Right lobe of liver (tissue), 6 donors: ENCODE measurements at regions not wholly inside any gene's neighbourhood (a gene's known extent, or its start where the extent isn't known, plus 50 kb on each side); places are given as distances from the start of the nearest gene placed in this dataset.

ENCODE experiments used
- ATAC-seq, 4 donors: fragments of 200-7000 bp; cut with Tn5 transposase; one replicate each; pipeline ENCODE4 v1.9.1; 2020; ENCODE audit warnings: mild to moderate bottlenecking in 4 of 4, moderate library complexity in 4 of 4
- DNase-seq, 3 donors: peaks; one replicate each; pipeline ENCODE4 v3.0.0-alpha.2; 2020
- H3K27ac ChIP-seq, 3 donors: fragments of 200-600 bp; one replicate each; pipeline ENCODE4 v1.8.0; 2022
- H3K27me3 ChIP-seq, 2 donors: fragments of 200-600 bp; one replicate each; pipeline ENCODE4 v1.8.0; 2022
- H3K36me3 ChIP-seq, 4 donors: fragments of 200-600 bp; sonication (generic) in 1 of 4; one replicate each; pipeline versions ENCODE4 v1.5.1 to v1.8.0; 2017 to 2022; ENCODE audit warnings: control low read depth in 1 of 4
- H3K4me1 ChIP-seq, 4 donors: fragments of 200-600 bp; sonication (generic) in 1 of 4; one replicate each; pipeline versions ENCODE4 v1.5.1 to v1.8.0; 2017 to 2022; ENCODE audit warnings: control low read depth in 1 of 4
- H3K4me3 ChIP-seq, 3 donors: fragments of 200-600 bp; one replicate each; pipeline ENCODE4 v1.8.0; 2022
- H3K9me3 ChIP-seq, 4 donors: fragments of 200-600 bp; sonication (generic) in 1 of 4; one replicate each; pipeline versions ENCODE4 v1.5.1 to v1.8.0; 2017 to 2022; ENCODE audit warnings: control low read depth in 1 of 4
- POLR2A ChIP-seq: fragments of 450-650 bp; IDR thresholded peaks from one replicate; pipeline ENCODE4 v1.6.1; 2017; ENCODE audit warnings: antibody characterized with exemption, mild to moderate bottlenecking
- WGBS: methylation state at CpG from one replicate; pipeline ENCODE4 v1.1.6; 2018; ENCODE audit warnings: low coverage, low lambda C conversion rate; ENCODE audit not compliant: insufficient coverage; ENCODE audit errors: missing lambda C conversion rate; 5-methylcytosine and 5-hydroxymethylcytosine counted together
- intact Hi-C, 2 donors: fragments of 100-400 bp; cut with DNase I; formaldehyde crosslinking; loops; one replicate each; pipeline versions ENCODE4 v1.11.2 to v1.14.1; 2022
- TF ChIP-seq, protein P1 (sequence below), 4 donors: fragments of 200-600 bp in 3 of 4; fragments of 450-650 bp in 1 of 4; IDR thresholded peaks; one replicate each; pipeline versions ENCODE4 v1.5.1 to v1.8.0; 2016 to 2022; ENCODE audit warnings: antibody characterized with exemption in 4 of 4, mild to moderate bottlenecking in 2 of 4
- donor health status: DM: no; HTN: yes; CAD: no.
- donor health status: DM: no; HTN: no; CAD: no.
- donor health status: DM: no; HTN: no; CAD: no.
- donor health status: DM: no; HTN: yes; CAD: no.
- donor health status: DM: no; HTN: yes; CAD: no.

DNA sequence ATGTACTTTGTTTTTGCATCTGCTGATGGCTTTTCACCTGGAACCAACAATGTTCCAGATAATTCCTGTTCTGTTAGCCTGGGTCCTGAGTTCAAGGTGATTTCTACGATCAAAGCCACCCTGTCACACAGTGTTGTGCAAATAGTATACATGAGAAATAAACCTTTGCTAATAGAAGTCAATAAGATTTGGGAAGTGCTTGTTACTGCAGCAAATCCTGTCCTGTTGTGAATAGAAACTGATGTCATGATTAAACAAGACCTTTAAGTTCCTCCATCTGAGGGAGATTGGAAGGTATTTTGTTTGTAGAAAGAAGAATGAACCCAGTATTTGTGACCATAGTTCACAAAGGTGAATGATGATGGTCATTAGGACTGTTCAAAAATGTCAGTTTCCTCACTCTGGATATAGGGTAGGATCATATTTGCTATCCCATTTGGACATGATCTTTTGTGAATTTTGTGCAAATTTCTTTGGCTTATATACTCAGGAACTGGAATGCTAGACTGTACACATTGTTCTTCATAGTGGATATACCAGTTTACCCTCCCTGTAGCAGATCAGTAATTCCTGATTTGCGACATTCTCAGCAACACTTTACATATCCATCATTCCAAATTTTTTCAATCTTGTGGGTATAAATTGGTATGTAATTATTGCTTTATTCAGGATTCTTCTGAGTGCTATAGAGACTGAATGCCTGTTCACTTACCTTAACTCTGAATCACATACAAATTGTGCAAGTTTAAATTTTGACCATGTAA, 428.5 kb downstream of the METTL15 start:
- ATAC-seq, result no peak
- Histone ChIP-seq H3K4me3 (no peak overlapping the region), H3K36me3 (no peaks in the 10 kb centered on the region), H3K4me1 (no peaks in the 10 kb centered on the region), H3K27me3 (no peaks in the 10 kb centered on the region), H3K9me3 (no peaks in the 10 kb centered on the region), H3K27ac (no peak overlapping the region)
- 59% methylated on average over 2 of the region's 2 CpGs for WGBS
- intact Hi-C loops, result no loop called here
- no peak for DNase-seq
- TF ChIP-seq, protein P1, sequence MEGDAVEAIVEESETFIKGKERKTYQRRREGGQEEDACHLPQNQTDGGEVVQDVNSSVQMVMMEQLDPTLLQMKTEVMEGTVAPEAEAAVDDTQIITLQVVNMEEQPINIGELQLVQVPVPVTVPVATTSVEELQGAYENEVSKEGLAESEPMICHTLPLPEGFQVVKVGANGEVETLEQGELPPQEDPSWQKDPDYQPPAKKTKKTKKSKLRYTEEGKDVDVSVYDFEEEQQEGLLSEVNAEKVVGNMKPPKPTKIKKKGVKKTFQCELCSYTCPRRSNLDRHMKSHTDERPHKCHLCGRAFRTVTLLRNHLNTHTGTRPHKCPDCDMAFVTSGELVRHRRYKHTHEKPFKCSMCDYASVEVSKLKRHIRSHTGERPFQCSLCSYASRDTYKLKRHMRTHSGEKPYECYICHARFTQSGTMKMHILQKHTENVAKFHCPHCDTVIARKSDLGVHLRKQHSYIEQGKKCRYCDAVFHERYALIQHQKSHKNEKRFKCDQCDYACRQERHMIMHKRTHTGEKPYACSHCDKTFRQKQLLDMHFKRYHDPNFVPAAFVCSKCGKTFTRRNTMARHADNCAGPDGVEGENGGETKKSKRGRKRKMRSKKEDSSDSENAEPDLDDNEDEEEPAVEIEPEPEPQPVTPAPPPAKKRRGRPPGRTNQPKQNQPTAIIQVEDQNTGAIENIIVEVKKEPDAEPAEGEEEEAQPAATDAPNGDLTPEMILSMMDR (IDR thresholded peaks at IDR 0.05), result no peak
- TF ChIP-seq POLR2A, result no peak

DNA sequence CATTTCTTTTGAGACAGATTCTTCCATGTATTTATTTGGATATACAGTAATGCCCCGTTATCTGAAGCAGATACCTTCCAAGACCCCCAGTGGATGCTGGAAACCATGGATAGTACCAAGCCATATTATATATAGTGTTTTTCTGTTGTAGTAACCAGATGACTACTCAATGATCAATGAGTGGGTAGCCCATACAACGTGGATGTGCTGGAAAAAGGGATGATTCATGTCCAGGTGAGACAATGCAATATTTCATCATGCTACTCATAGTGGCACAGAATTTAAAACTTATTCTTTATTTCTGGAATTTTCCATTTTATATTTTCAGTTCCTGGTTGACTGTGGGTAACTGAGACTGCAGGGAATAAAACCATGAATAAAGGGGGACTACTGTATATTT, 427.5 kb downstream of the METTL15 start:
- intact Hi-C loops, result no loop called here
- 53% methylated on average over 2 of the region's 2 CpGs for WGBS
- TF ChIP-seq POLR2A, result no peak
- TF ChIP-seq, protein P1 (IDR thresholded peaks at IDR 0.05), result no peak
- no peaks in the 10 kb centered on the region for H3K36me3 ChIP-seq
- H3K27ac ChIP-seq, result no peak overlapping the region
- no peak overlapping the region for H3K4me3 ChIP-seq
- no peak for ATAC-seq
- H3K4me1 ChIP-seq, result no peaks in the 10 kb centered on the region
- DNase-seq, result no peak
- no peaks in the 10 kb centered on the region for H3K27me3 ChIP-seq
- no peaks in the 10 kb centered on the region for H3K9me3 ChIP-seq

DNA sequence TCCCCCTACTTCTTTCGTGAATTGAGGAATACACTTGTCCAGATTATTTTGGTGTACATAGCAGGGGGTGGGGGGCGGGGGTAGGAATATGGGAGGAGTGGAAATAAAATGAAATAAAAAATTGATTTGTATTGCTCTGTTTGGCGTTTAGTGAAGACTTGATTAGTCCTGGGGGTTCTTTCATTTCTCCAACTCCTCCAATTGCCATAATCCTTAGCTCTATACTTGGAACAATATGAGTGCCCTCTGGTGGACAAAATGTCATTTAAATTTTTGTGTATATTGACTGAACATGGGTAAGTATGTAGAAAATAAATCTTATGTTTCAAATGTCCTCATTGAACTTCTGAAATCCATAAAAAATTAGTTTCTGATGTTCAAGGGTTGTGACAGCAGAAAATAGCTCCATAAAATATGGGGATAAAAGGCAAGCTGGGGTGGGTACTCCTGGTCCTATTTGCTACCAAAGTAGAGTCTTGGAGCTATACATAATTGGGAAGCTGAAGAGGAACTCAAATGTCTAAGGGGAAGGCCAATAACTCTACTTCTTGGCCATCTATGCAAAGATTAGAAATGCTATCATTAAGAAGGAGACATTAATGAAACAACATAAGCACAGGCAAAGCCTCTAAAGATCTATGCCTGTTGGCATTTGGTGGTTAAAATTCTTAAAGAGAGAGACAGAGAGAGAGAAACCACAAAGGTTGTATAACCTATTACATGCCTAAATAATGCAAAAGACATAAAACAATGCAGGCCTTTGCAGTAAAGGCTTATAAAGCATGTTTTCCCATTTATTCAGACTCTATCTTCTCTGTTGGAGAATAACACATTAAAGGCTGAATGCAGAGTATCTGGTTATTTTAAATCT, 421.6 kb downstream of the METTL15 start:
- DNase-seq (no peak), ATAC-seq (peak; percentile 52 to 62 (median 57))
- peaks cover 0 to 4% (median 0%) of the 10 kb centered on the region in 4 donors for H3K9me3 ChIP-seq
- TF ChIP-seq, protein P1 (IDR thresholded peaks at IDR 0.05), result peak; percentile 35 to 57 (median 44)
- no peak for TF ChIP-seq POLR2A
- H3K36me3 ChIP-seq, result no peaks in the 10 kb centered on the region
- intact Hi-C loops, result no loop called here
- no peak overlapping the region for H3K27ac ChIP-seq
- no peaks in the 10 kb centered on the region for H3K4me1 ChIP-seq
- H3K27me3 ChIP-seq, result no peaks in the 10 kb centered on the region
- H3K4me3 ChIP-seq, result no peak overlapping the region
- 36% methylated on average over 3 of the region's 3 CpGs for WGBS

DNA sequence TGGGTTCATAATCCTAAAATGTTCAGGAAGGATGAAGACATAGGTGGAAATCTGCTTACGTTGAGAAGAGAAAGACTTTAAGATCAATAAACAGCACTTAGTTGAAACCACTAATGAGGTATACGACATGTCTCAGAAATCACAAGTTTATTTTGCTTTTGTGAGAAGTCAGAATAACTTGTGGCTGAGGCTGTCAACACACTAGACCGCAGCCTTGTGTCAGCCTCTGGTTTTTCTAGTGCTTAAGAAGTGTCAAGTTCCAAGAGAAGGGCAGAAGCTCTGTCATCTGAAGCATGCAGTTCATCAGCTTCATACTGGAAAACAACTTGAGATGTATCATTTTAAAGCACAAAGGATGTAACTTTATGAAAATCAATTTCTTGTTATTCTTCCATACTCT, 420.9 kb downstream of the METTL15 start:
- WGBS, result 75% methylated on average over 3 of the region's 3 CpGs
- intact Hi-C loops, result no loop called here

More for the DNA sequence above, 420.9 kb downstream of the METTL15 start:
- Histone ChIP-seq H3K4me1 (no peaks in the 10 kb centered on the region), H3K36me3 (no peaks in the 10 kb centered on the region), H3K27me3 (no peaks in the 10 kb centered on the region), H3K4me3 (no peak overlapping the region), H3K9me3 (peaks cover 0 to 4% (median 0%) of the 10 kb centered on the region in 4 donors), H3K27ac (no peak overlapping the region)
- DNase-seq (no peak), ATAC-seq (no peak)
- TF ChIP-seq, protein P1 (IDR thresholded peaks at IDR 0.05), result no peak
- TF ChIP-seq POLR2A, result no peak
